GM19395 (cell line): ENCODE measurements at regions not wholly inside any gene's neighbourhood (a gene's known extent, or its start where the extent isn't known, plus 50 kb on each side); places are given as distances from the start of the nearest gene placed in this dataset.

ENCODE experiments used
- ATAC-seq: cut with Tn5 transposase; IDR thresholded peaks from one replicate; pipeline ENCODE4 v1.9.1; 2021; ENCODE audit warnings: mild to moderate bottlenecking, moderate library complexity; ENCODE audit not compliant: unreplicated experiment

GRCh38 chr3:41125258-41125657, 74.0 kb upstream of the CTNNB1 start:
- no peak for ATAC-seq

- no peak for ATAC-seq
Observed at GRCh38 chr3:41126472-41126871, 72.8 kb upstream of the CTNNB1 start.

- no peak for ATAC-seq
Observed at GRCh38 chr3:41126961-41127360, 72.3 kb upstream of the CTNNB1 start.

GRCh38 chr3:41127414-41127813, 71.9 kb upstream of the CTNNB1 start:
- no peak for ATAC-seq

- ATAC-seq = no peak
Observed at GRCh38 chr3:41129731-41130130, 69.6 kb upstream of the CTNNB1 start.

GRCh38 chr3:41131224-41131623, 68.1 kb upstream of the CTNNB1 start:
- ATAC-seq = no peak

GRCh38 chr3:41137686-41138111, 61.6 kb upstream of the CTNNB1 start:
- no peak for ATAC-seq

GRCh38 chr3:41138146-41138545, 61.2 kb upstream of the CTNNB1 start:
- ATAC-seq = no peak

- no peak for ATAC-seq
Observed at GRCh38 chr3:41138601-41139000, 60.7 kb upstream of the CTNNB1 start.

- ATAC-seq = no peak
Observed at GRCh38 chr3:41140242-41140641, 59.1 kb upstream of the CTNNB1 start.

GRCh38 chr3:41141433-41142167, 57.7 kb upstream of the CTNNB1 start:
- no peak for ATAC-seq

GRCh38 chr3:41143421-41144031, 55.8 kb upstream of the CTNNB1 start:
- ATAC-seq = no peak

- ATAC-seq = no peak
Observed at GRCh38 chr3:41144631-41145030, 54.7 kb upstream of the CTNNB1 start.

GRCh38 chr3:41148478-41148877, 50.8 kb upstream of the CTNNB1 start:
- ATAC-seq = no peak

- ATAC-seq = no peak
Observed at GRCh38 chr3:41148901-41149300, 50.4 kb upstream of the CTNNB1 start.
